Thyroid gland (tissue), 4 donors: ENCODE measurements at regions not wholly inside any gene's neighbourhood (a gene's known extent, or its start where the extent isn't known, plus 50 kb on each side); places are given as distances from the start of the nearest gene placed in this dataset.

Experiments
- DNase-seq, 2 donors: peaks; one replicate each; pipeline ENCODE4 v3.0.0-alpha.2; 2019
- H3K27ac ChIP-seq, 3 donors: fragments of 200-600 bp; sonication (generic); 1 replicate in 2 of 3; 2 replicates in 1 of 3; pipeline ENCODE4 v1.5.1; 2016 to 2019; ENCODE audit warnings: mild to moderate bottlenecking in 1 of 3, moderate library complexity in 1 of 3
- H3K27me3 ChIP-seq: fragments of 200-600 bp; sonication (generic); one replicate; pipeline ENCODE4 v1.5.1; 2019
- H3K36me3 ChIP-seq, 2 donors: fragments of 200-600 bp; sonication (generic); one replicate each; pipeline ENCODE4 v1.5.1; 2016 to 2019
- H3K4me1 ChIP-seq, 2 donors: fragments of 200-600 bp; sonication (generic); one replicate each; pipeline ENCODE4 v1.5.1; 2017 to 2019
- H3K4me3 ChIP-seq, 3 donors: fragments of 200-600 bp; sonication (generic); replicated peaks in 1 of 3; 1 replicate in 2 of 3; 2 replicates in 1 of 3; pipeline ENCODE4 v1.5.1; 2016; ENCODE audit warnings: mild to moderate bottlenecking in 1 of 3
- H3K9me3 ChIP-seq: fragments of 200-600 bp; sonication (generic); one replicate; pipeline ENCODE4 v1.5.1; 2017
- CTCF ChIP-seq, 6 experiments: fragments of 200-600 bp in 3 of 6; fragments of 450-650 bp in 3 of 6; sonication (generic) in 3 of 6; IDR thresholded peaks; one replicate each; pipeline ENCODE4 v1.5.1; 2016 to 2019; ENCODE audit warnings: antibody characterized with exemption in 6 of 6, mild to moderate bottlenecking in 2 of 6, inconsistent platforms in 1 of 6, moderate library complexity in 1 of 6
- POLR2A ChIP-seq, 2 donors: fragments of 450-650 bp; IDR thresholded peaks; one replicate each; pipeline ENCODE4 v1.6.1; 2017; ENCODE audit warnings: antibody characterized with exemption in 2 of 2, mild to moderate bottlenecking in 2 of 2, moderate library complexity in 1 of 2
- WGBS, 2 donors: methylation state at CpG; one replicate each; pipeline ENCODE4 v1.1.5; 2017; 5-methylcytosine and 5-hydroxymethylcytosine counted together
- intact Hi-C: fragments of 100-400 bp; cut with DNase I; formaldehyde crosslinking; loops from one replicate; pipeline ENCODE4 v1.15.1; 2023

- Histone ChIP-seq H3K4me1 (no peaks in the 10 kb centered on the region), H3K27ac (no peak overlapping the region), H3K9me3 (no peaks in the 10 kb centered on the region), H3K36me3 (no peaks in the 10 kb centered on the region), H3K27me3 (no peaks in the 10 kb centered on the region), H3K4me3 (no peak overlapping the region)
- TF ChIP-seq POLR2A (IDR thresholded peaks at IDR 0.05): no peak
- no peak for TF ChIP-seq CTCF (IDR thresholded peaks at IDR 0.05)
- intact Hi-C loops: no loop called here
- DNase-seq: no peak
- 82 to 88% methylated on average over 1 of the region's 1 CpG for WGBS, 2 donors
These were observed 68.4 kb downstream of the ANXA1 start for GRCh38 chr9:73219985-73220626.

GRCh38 chr9:73223594-73223993 is 71.9 kb downstream of the ANXA1 start:
- Histone ChIP-seq H3K27me3 (no peaks in the 10 kb centered on the region), H3K4me3 (no peak overlapping the region), H3K9me3 (no peaks in the 10 kb centered on the region), H3K27ac (no peak overlapping the region), H3K36me3 (no peaks in the 10 kb centered on the region), H3K4me1 (no peaks in the 10 kb centered on the region)
- DNase-seq: no peak
- 78% methylated on average over 2 of the region's 2 CpGs for WGBS, 2 donors
- intact Hi-C loops: no loop called here
- no peak for TF ChIP-seq POLR2A (IDR thresholded peaks at IDR 0.05)
- no peak for TF ChIP-seq CTCF (IDR thresholded peaks at IDR 0.05)

- Histone ChIP-seq H3K27me3 (no peaks in the 10 kb centered on the region), H3K36me3 (no peaks in the 10 kb centered on the region), H3K4me3 (no peak overlapping the region), H3K9me3 (no peaks in the 10 kb centered on the region), H3K4me1 (no peaks in the 10 kb centered on the region), H3K27ac (no peak overlapping the region)
- intact Hi-C loops: no loop called here
- no peak for TF ChIP-seq POLR2A (IDR thresholded peaks at IDR 0.05)
- no peak for TF ChIP-seq CTCF (IDR thresholded peaks at IDR 0.05)
- no peak for DNase-seq
- 57 to 79% methylated on average over 2 of the region's 2 CpGs for WGBS, 2 donors
These were observed 77.9 kb downstream of the ANXA1 start for GRCh38 chr9:73229543-73229942.

GRCh38 chr9:73230251-73230650 is 78.6 kb downstream of the ANXA1 start:
- no peak for DNase-seq
- intact Hi-C loops: no loop called here
- H3K27me3 ChIP-seq: no peaks in the 10 kb centered on the region
- WGBS, 2 donors: 68 to 76% methylated on average over 2 of the region's 2 CpGs
- no peak overlapping the region for H3K27ac ChIP-seq
- no peaks in the 10 kb centered on the region for H3K9me3 ChIP-seq
- H3K4me3 ChIP-seq: no peak overlapping the region
- TF ChIP-seq POLR2A (IDR thresholded peaks at IDR 0.05): no peak
- no peak for TF ChIP-seq CTCF (IDR thresholded peaks at IDR 0.05)
- H3K36me3 ChIP-seq: no peaks in the 10 kb centered on the region
- no peaks in the 10 kb centered on the region for H3K4me1 ChIP-seq

GRCh38 chr9:73231203-73231602 is 79.5 kb downstream of the ANXA1 start:
- Histone ChIP-seq H3K4me3 (no peak overlapping the region), H3K27ac (no peak overlapping the region), H3K9me3 (no peaks in the 10 kb centered on the region), H3K36me3 (no peaks in the 10 kb centered on the region), H3K4me1 (no peaks in the 10 kb centered on the region), H3K27me3 (no peaks in the 10 kb centered on the region)
- intact Hi-C loops: no loop called here
- TF ChIP-seq POLR2A (IDR thresholded peaks at IDR 0.05): no peak
- TF ChIP-seq CTCF (IDR thresholded peaks at IDR 0.05): no peak
- DNase-seq: no peak
